Omental fat pad (tissue), 3 donors: ENCODE measurements at regions not wholly inside any gene's neighbourhood (a gene's known extent, or its start where the extent isn't known, plus 50 kb on each side); places are given as distances from the start of the nearest gene placed in this dataset.

ENCODE experiments used
- ATAC-seq: fragments of 150-250 bp; one replicate; pipeline ENCODE4 v1.9.1; 2016; ENCODE audit warnings: mild to moderate bottlenecking, moderate library complexity; ENCODE audit not compliant: low FRiP score
- DNase-seq: peaks from one replicate; pipeline ENCODE4 v3.0.0-alpha.2; 2019; ENCODE audit warnings: low spot score
- CTCF ChIP-seq, 3 donors: fragments of 450-650 bp; IDR thresholded peaks; one replicate each; pipeline ENCODE4 v1.5.1; 2016 to 2017; ENCODE audit warnings: antibody characterized with exemption in 3 of 3, mild to moderate bottlenecking in 3 of 3, moderate library complexity in 2 of 3

- no peak for TF ChIP-seq CTCF (IDR thresholded peaks at IDR 0.05)
- DNase-seq: no peak
- no peak for ATAC-seq
Observed at GRCh38 chr21:32907521-32907920, 118.2 kb upstream of the OLIG2 start.

- no peak for TF ChIP-seq CTCF (IDR thresholded peaks at IDR 0.05)
- DNase-seq (no peak), ATAC-seq (no peak)
Observed at GRCh38 chr21:32908534-32908933, 117.2 kb upstream of the OLIG2 start.

GRCh38 chr21:32909393-32909792, 116.3 kb upstream of the OLIG2 start:
- DNase-seq (no peak), ATAC-seq (no peak)
- TF ChIP-seq CTCF (IDR thresholded peaks at IDR 0.05): no peak

- ATAC-seq: no peak
- no peak for TF ChIP-seq CTCF (IDR thresholded peaks at IDR 0.05)
- DNase-seq: no peak
Observed at GRCh38 chr21:32914424-32915039, 111.2 kb upstream of the OLIG2 start.

- DNase-seq: no peak
- no peak for ATAC-seq
- TF ChIP-seq CTCF (IDR thresholded peaks at IDR 0.05): no peak
Observed at GRCh38 chr21:32915099-32915498, 110.6 kb upstream of the OLIG2 start.

GRCh38 chr21:32916088-32916487, 109.6 kb upstream of the OLIG2 start:
- TF ChIP-seq CTCF (IDR thresholded peaks at IDR 0.05): no peak
- ATAC-seq (no peak), DNase-seq (no peak)

GRCh38 chr21:32916522-32917099, 109.1 kb upstream of the OLIG2 start:
- DNase-seq (no peak), ATAC-seq (no peak)
- TF ChIP-seq CTCF (IDR thresholded peaks at IDR 0.05): no peak
